Body of pancreas (tissue), 4 donors: ENCODE measurements at regions not wholly inside any gene's neighbourhood (a gene's known extent, or its start where the extent isn't known, plus 50 kb on each side); places are given as distances from the start of the nearest gene placed in this dataset.

Source experiments
- ATAC-seq: fragments of 150-250 bp; one replicate; pipeline ENCODE4 v1.9.1; 2016
- DNase-seq, 4 donors: peaks; one replicate each; pipeline ENCODE4 v3.0.0-alpha.2; 2019
- H3K27ac ChIP-seq, 4 donors: fragments of 200-600 bp; sonication (generic); 1 replicate in 3 of 4; 2 replicates in 1 of 4; pipeline versions ENCODE4 v1.5.1 to v1.6.1; 2016 to 2019; ENCODE audit warnings: mild to moderate bottlenecking in 1 of 4, mixed read lengths in 1 of 4, moderate library complexity in 1 of 4
- H3K27me3 ChIP-seq, 2 donors: fragments of 200-600 bp; sonication (generic); one replicate each; pipeline ENCODE4 v1.6.0; 2016; ENCODE audit warnings: mild to moderate bottlenecking in 1 of 2
- H3K36me3 ChIP-seq, 2 donors: fragments of 200-600 bp; sonication (generic); replicated peaks in 1 of 2; 2 replicates each; pipeline ENCODE4 v1.5.1; 2016; ENCODE audit warnings: low read depth in 2 of 2; ENCODE audit not compliant: insufficient read depth in 1 of 2
- H3K4me1 ChIP-seq: fragments of 200-600 bp; sonication (generic); one replicate; pipeline ENCODE4 v1.6.0; 2016
- H3K4me3 ChIP-seq, 2 donors: fragments of 200-600 bp; sonication (generic); 1 replicate in 1 of 2; 2 replicates in 1 of 2; pipeline ENCODE4 v1.5.1; 2016 to 2019
- H3K9me3 ChIP-seq, 3 donors: fragments of 200-600 bp; sonication (generic); 1 replicate in 2 of 3; 2 replicates in 1 of 3; pipeline ENCODE4 v1.5.1; 2016
- CTCF ChIP-seq, 7 experiments: fragments of 450-650 bp in 4 of 7; fragments of 200-600 bp in 3 of 7; sonication (generic) in 3 of 7; IDR thresholded peaks; one replicate each; pipeline ENCODE4 v1.5.1; 2016 to 2019; ENCODE audit warnings: antibody characterized with exemption in 7 of 7
- POLR2A ChIP-seq, 3 donors: fragments of 450-650 bp; IDR thresholded peaks; one replicate each; pipeline ENCODE4 v1.6.1; 2016; ENCODE audit warnings: antibody characterized with exemption in 3 of 3, mild to moderate bottlenecking in 2 of 3
- WGBS, 2 donors: methylation state at CpG; one replicate each; pipeline ENCODE4 v1.1.5; 2017; 5-methylcytosine and 5-hydroxymethylcytosine counted together
- intact Hi-C: fragments of 100-400 bp; cut with DNase I; formaldehyde crosslinking; loops from one replicate; pipeline ENCODE4 v1.15.1; 2023

GRCh38 chr13:27861165-27861564 is 58.6 kb upstream of the PDX1 start:
- no peak for DNase-seq
- H3K27ac ChIP-seq = no peak overlapping the region
- intact Hi-C loops = loop anchor here (10.0 kb wide), 1 partner anchor 84 kb away; no protein-coding TSS in a partner anchor
- no peak for TF ChIP-seq CTCF (IDR thresholded peaks at IDR 0.05)
- no peaks in the 10 kb centered on the region for H3K36me3 ChIP-seq
- no peaks in the 10 kb centered on the region for H3K27me3 ChIP-seq
- no peaks in the 10 kb centered on the region for H3K4me1 ChIP-seq
- 59 to 67% methylated on average over 5 of the region's 5 CpGs for WGBS, 2 donors
- no peaks in the 10 kb centered on the region for H3K9me3 ChIP-seq
- no peak for ATAC-seq
- no peak overlapping the region for H3K4me3 ChIP-seq

GRCh38 chr13:27868641-27869435 is 51.0 kb upstream of the PDX1 start:
- TF ChIP-seq POLR2A (IDR thresholded peaks at IDR 0.05) = peak in 1 of 3 donors; percentile 4
- TF ChIP-seq CTCF (IDR thresholded peaks at IDR 0.05) = peak; percentile 38 to 87 (median 66)
- Histone ChIP-seq H3K4me1 (peaks cover 26% of the 10 kb centered on the region), H3K36me3 (no peaks in the 10 kb centered on the region), H3K9me3 (no peaks in the 10 kb centered on the region), H3K27ac (peak overlapping the region in 3 of 4 donors; percentile 54 to 71 (median 66)), H3K4me3 (no peak overlapping the region), H3K27me3 (no peaks in the 10 kb centered on the region)
- DNase-seq (peak in 2 of 4 donors; percentile 34 to 54), ATAC-seq (peak; percentile 85)
- intact Hi-C loops = loop anchor here (10.0 kb wide), 1 partner anchor 76 kb away; no protein-coding TSS in a partner anchor
- 4 to 6% methylated on average over 9 of the region's 9 CpGs for WGBS, 2 donors

GRCh38 chr13:27869436-27870095 is 50.2 kb upstream of the PDX1 start:
- Histone ChIP-seq H3K36me3 (no peaks in the 10 kb centered on the region), H3K27me3 (no peaks in the 10 kb centered on the region), H3K4me3 (no peak overlapping the region), H3K9me3 (no peaks in the 10 kb centered on the region), H3K4me1 (peaks cover 26% of the 10 kb centered on the region), H3K27ac (peak overlapping the region in 3 of 4 donors; percentile 54 to 71 (median 66))
- intact Hi-C loops = loop anchor here (10.0 kb wide), 1 partner anchor 75 kb away; no protein-coding TSS in a partner anchor
- DNase-seq (no peak), ATAC-seq (no peak)
- TF ChIP-seq CTCF (IDR thresholded peaks at IDR 0.05) (no peak), POLR2A (IDR thresholded peaks at IDR 0.05) (no peak)
- 17 to 21% methylated on average over 6 of the region's 6 CpGs for WGBS, 2 donors
